ENCODE measurements at regions not wholly inside any gene's neighbourhood (a gene's known extent, or its start where the extent isn't known, plus 50 kb on each side); places are given as distances from the start of the nearest gene placed in this dataset.

- TF ChIP-seq, protein P1, sequence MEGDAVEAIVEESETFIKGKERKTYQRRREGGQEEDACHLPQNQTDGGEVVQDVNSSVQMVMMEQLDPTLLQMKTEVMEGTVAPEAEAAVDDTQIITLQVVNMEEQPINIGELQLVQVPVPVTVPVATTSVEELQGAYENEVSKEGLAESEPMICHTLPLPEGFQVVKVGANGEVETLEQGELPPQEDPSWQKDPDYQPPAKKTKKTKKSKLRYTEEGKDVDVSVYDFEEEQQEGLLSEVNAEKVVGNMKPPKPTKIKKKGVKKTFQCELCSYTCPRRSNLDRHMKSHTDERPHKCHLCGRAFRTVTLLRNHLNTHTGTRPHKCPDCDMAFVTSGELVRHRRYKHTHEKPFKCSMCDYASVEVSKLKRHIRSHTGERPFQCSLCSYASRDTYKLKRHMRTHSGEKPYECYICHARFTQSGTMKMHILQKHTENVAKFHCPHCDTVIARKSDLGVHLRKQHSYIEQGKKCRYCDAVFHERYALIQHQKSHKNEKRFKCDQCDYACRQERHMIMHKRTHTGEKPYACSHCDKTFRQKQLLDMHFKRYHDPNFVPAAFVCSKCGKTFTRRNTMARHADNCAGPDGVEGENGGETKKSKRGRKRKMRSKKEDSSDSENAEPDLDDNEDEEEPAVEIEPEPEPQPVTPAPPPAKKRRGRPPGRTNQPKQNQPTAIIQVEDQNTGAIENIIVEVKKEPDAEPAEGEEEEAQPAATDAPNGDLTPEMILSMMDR (IDR thresholded peaks at IDR 0.05): no peak
- TF ChIP-seq EP300 (IDR thresholded peaks at IDR 0.05; ENCODE audit: low read depth) (no peak), POLR2A (IDR thresholded peaks at IDR 0.05) (no peak), POLR2AphosphoS5 (IDR thresholded peaks at IDR 0.05) (no peak)
Measured at GRCh38 chr4:71241501-71242288, 97.1 kb upstream of the SLC4A4 start.
